HEK293 (cell line): ENCODE measurements at regions not wholly inside any gene's neighbourhood (a gene's known extent, or its start where the extent isn't known, plus 50 kb on each side); places are given as distances from the start of the nearest gene placed in this dataset.

Source experiments
- CTCF ChIA-PET: fragments of 350-600 bp; formaldehyde crosslinking; extraction: SDS; loops from one replicate; lab custom pipeline; 2021; ENCODE audit warnings: antibody characterized with exemption; lab: Yijun Ruan, JAX
- POLR2A ChIA-PET: fragments of 300-600 bp; formaldehyde crosslinking; extraction: SDS; loops from one replicate; lab custom pipeline; 2020; ENCODE audit warnings: antibody characterized with exemption, inconsistent platforms; lab: Yijun Ruan, JAX
- H3K27ac ChIP-seq: fragments of 200-500 bp; sonication (Bioruptor generic); 2 replicates; pipeline ENCODE4 v1.5.1; 2014; ENCODE audit warnings: low read depth, low read length, control low read depth, inconsistent platforms; ENCODE audit errors: extremely low read depth
- H3K36me3 ChIP-seq, 2 experiments: fragments of 200-500 bp in 1 of 2; sonication (Bioruptor generic) in 1 of 2; 1 replicate in 1 of 2; 2 replicates in 1 of 2; pipeline ENCODE4 v1.5.1; 2014 to 2017; ENCODE audit warnings: inconsistent platforms in 2 of 2, low read length in 2 of 2; ENCODE audit not compliant: control insufficient read depth in 2 of 2, insufficient read depth in 1 of 2
- H3K4me1 ChIP-seq: fragments of 200-500 bp; sonication (Bioruptor generic); 2 replicates; pipeline ENCODE4 v1.5.1; 2014; ENCODE audit warnings: mild to moderate bottlenecking, low read length, inconsistent platforms; ENCODE audit not compliant: control insufficient read depth, insufficient read depth
- H3K4me3 ChIP-seq: 2 replicates; pipeline ENCODE4 v1.5.1; 2011; ENCODE audit warnings: low read depth, mild to moderate bottlenecking, control low read depth, low read length, moderate library complexity
- H3K9me3 ChIP-seq: fragments of 200-500 bp; sonication (Bioruptor generic); 2 replicates; pipeline ENCODE4 v1.5.1; 2014; ENCODE audit warnings: low read depth, low read length, inconsistent platforms; ENCODE audit not compliant: control insufficient read depth, insufficient read depth
- GLI4 ChIP-seq: fragments of 450-650 bp; formaldehyde crosslinking; IDR thresholded peaks from 2 replicates; pipeline ENCODE4 v1.5.1; 2016; ENCODE audit warnings: missing biosample characterization, missing genetic modification characterization
- GLIS2 ChIP-seq: fragments of 450-650 bp; formaldehyde crosslinking; IDR thresholded peaks from 2 replicates; pipeline ENCODE4 v1.5.1; 2016; ENCODE audit warnings: missing biosample characterization, missing genetic modification characterization
- INSM2 ChIP-seq: fragments of 450-650 bp; formaldehyde crosslinking; IDR thresholded peaks from 2 replicates; pipeline ENCODE4 v1.5.1; 2016; ENCODE audit warnings: missing biosample characterization, missing genetic modification characterization
- KLF1 ChIP-seq: fragments of 450-650 bp; formaldehyde crosslinking; IDR thresholded peaks from 2 replicates; pipeline ENCODE4 v1.5.1; 2016; ENCODE audit warnings: missing biosample characterization, missing genetic modification characterization
- PATZ1 ChIP-seq: fragments of 450-650 bp; formaldehyde crosslinking; IDR thresholded peaks from 2 replicates; pipeline ENCODE4 v1.5.1; 2016; ENCODE audit warnings: missing biosample characterization, missing genetic modification characterization
- ZBTB20 ChIP-seq: fragments of 450-650 bp; formaldehyde crosslinking; IDR thresholded peaks from 2 replicates; pipeline ENCODE4 v1.5.1; 2016; ENCODE audit warnings: missing biosample characterization, missing genetic modification characterization
- ZBTB21 ChIP-seq: fragments of 450-650 bp; formaldehyde crosslinking; IDR thresholded peaks from 2 replicates; pipeline ENCODE4 v1.5.1; 2017; ENCODE audit warnings: missing biosample characterization, missing genetic modification characterization
- ZFP37 ChIP-seq: fragments of 450-650 bp; formaldehyde crosslinking; IDR thresholded peaks from 2 replicates; pipeline ENCODE4 v1.5.1; 2016; ENCODE audit warnings: missing biosample characterization, missing genetic modification characterization
- ZNF132 ChIP-seq: fragments of 450-650 bp; formaldehyde crosslinking; IDR thresholded peaks from 2 replicates; pipeline ENCODE4 v1.5.1; 2017; ENCODE audit warnings: missing biosample characterization, missing genetic modification characterization, borderline replicate concordance
- ZNF133 ChIP-seq: fragments of 450-650 bp; formaldehyde crosslinking; IDR thresholded peaks from 2 replicates; pipeline ENCODE4 v1.5.1; 2016; ENCODE audit warnings: missing biosample characterization, missing genetic modification characterization
- ZNF157 ChIP-seq: fragments of 450-650 bp; formaldehyde crosslinking; IDR thresholded peaks from 2 replicates; pipeline ENCODE4 v1.5.1; 2016; ENCODE audit warnings: missing biosample characterization, missing genetic modification characterization
- ZNF223 ChIP-seq: fragments of 450-650 bp; formaldehyde crosslinking; IDR thresholded peaks from 2 replicates; pipeline ENCODE4 v1.5.1; 2016; ENCODE audit warnings: missing biosample characterization, missing genetic modification characterization
- ZNF362 ChIP-seq: fragments of 450-650 bp; formaldehyde crosslinking; IDR thresholded peaks from 2 replicates; pipeline ENCODE4 v1.5.1; 2016; ENCODE audit warnings: missing biosample characterization, missing genetic modification characterization
- ZNF433 ChIP-seq: fragments of 450-650 bp; formaldehyde crosslinking; IDR thresholded peaks from 2 replicates; pipeline ENCODE4 v1.5.1; 2016; ENCODE audit warnings: missing biosample characterization, missing genetic modification characterization, low read depth
- ZNF623 ChIP-seq: fragments of 450-650 bp; formaldehyde crosslinking; IDR thresholded peaks from 2 replicates; pipeline ENCODE4 v1.5.1; 2016; ENCODE audit warnings: missing biosample characterization, missing genetic modification characterization
- ZNF677 ChIP-seq: fragments of 450-650 bp; IDR thresholded peaks from 2 replicates; pipeline ENCODE4 v1.5.0; 2018; ENCODE audit warnings: missing biosample characterization, mild to moderate bottlenecking, missing genetic modification characterization, moderate library complexity
- ZSCAN16 ChIP-seq: fragments of 450-650 bp; formaldehyde crosslinking; IDR thresholded peaks from 2 replicates; pipeline ENCODE4 v1.5.1; 2016; ENCODE audit warnings: missing biosample characterization, missing genetic modification characterization
- TF ChIP-seq, protein P1 (sequence below): fragments of 450-650 bp; formaldehyde crosslinking; IDR thresholded peaks from 2 replicates; pipeline ENCODE4 v1.5.1; 2017; ENCODE audit warnings: missing biosample characterization, mild to moderate bottlenecking, missing genetic modification characterization, moderate library complexity
- TF ChIP-seq, protein P2 (sequence below): fragments of 450-650 bp; formaldehyde crosslinking; IDR thresholded peaks from 2 replicates; pipeline ENCODE4 v1.5.1; 2016; ENCODE audit warnings: missing biosample characterization, missing genetic modification characterization

DNA sequence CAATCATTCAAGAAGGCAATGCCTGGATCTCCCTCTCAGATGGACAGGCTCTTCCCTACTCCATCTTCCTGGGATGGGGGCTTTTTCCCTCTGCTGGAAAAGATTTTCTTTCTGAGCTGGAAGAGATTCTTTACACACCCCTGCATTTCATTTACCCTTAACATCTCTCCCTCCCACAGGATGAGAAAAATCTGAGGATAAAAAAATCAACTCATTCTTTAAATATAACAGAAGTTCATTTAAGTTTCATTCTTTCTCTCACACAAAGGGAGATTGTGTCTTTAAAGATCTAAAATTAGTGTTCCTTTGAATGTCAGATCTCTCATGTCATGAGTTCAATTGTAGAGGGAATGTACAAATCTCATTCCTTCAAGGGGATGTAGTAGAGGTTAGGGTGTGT is 109.0 kb downstream of the ZNF518B start:
- Histone ChIP-seq H3K4me3 (no peak overlapping the region), H3K4me1 (no peaks in the 10 kb centered on the region)
- TF ChIP-seq ZBTB20 (tag by site-specific recombination) (no peak), ZNF623 (tag by site-specific recombination) (no peak), PATZ1 (tag by site-specific recombination) (no peak), ZNF133 (tag by site-specific recombination) (no peak), KLF1 (tag by site-specific recombination) (no peak), GLIS2 (tag by site-specific recombination) (no peak), ZNF132 (no peak), ZNF223 (tag by site-specific recombination) (no peak), ZNF362 (tag by site-specific recombination) (no peak), ZNF157 (tag by site-specific recombination) (no peak), ZNF433 (tag by site-specific recombination) (no peak), INSM2 (tag by site-specific recombination) (no peak)
- TF ChIP-seq, protein P1, sequence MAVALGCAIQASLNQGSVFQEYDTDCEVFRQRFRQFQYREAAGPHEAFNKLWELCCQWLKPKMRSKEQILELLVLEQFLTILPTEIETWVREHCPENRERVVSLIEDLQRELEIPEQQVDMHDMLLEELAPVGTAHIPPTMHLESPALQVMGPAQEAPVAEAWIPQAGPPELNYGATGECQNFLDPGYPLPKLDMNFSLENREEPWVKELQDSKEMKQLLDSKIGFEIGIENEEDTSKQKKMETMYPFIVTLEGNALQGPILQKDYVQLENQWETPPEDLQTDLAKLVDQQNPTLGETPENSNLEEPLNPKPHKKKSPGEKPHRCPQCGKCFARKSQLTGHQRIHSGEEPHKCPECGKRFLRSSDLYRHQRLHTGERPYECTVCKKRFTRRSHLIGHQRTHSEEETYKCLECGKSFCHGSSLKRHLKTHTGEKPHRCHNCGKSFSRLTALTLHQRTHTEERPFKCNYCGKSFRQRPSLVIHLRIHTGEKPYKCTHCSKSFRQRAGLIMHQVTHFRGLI (tag by site-specific recombination), result no peak
- TF ChIP-seq, protein P2, sequence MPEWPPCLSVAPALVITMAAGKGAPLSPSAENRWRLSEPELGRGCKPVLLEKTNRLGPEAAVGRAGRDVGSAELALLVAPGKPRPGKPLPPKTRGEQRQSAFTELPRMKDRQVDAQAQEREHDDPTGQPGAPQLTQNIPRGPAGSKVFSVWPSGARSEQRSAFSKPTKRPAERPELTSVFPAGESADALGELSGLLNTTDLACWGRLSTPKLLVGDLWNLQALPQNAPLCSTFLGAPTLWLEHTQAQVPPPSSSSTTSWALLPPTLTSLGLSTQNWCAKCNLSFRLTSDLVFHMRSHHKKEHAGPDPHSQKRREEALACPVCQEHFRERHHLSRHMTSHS, result no peak
- TF ChIP-seq, all 188 proteins: peak for 0
- H3K36me3 ChIP-seq, result no peaks in the 10 kb centered on the region
- H3K9me3 ChIP-seq, result no peaks in the 10 kb centered on the region
- CTCF ChIA-PET, result no interaction called here
- H3K27ac ChIP-seq, result no peak overlapping the region
- POLR2A ChIA-PET, result no interaction called here

DNA sequence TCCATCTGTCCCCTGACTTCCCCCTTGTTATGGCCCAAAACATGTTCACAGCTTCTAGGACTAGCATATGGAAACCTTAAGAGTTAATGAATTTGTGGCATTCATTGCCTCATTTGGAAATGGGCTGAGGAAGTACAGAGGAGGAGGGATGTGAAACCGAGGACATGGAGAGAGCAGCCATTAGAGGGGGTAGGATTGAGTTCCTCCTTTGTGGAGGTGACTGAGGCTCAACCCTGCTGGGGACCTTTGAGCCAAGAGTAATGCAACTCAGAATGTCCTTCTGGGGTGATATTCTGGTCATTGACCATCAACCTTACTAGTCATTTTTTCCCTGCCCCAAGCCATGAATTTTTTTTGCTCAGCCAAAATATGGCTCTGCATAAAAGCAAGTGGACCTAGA is 109.4 kb downstream of the ZNF518B start:
- no peak overlapping the region for H3K4me3 ChIP-seq
- no peaks in the 10 kb centered on the region for H3K36me3 ChIP-seq
- ChIA-PET CTCF (no interaction called here), POLR2A (no interaction called here)
- no peaks in the 10 kb centered on the region for H3K4me1 ChIP-seq
- H3K27ac ChIP-seq, result no peak overlapping the region
- TF ChIP-seq ZNF677 (tag by site-specific recombination) (no peak), ZBTB21 (tag by site-specific recombination) (no peak), ZFP37 (tag by site-specific recombination) (no peak), ZSCAN16 (no peak), GLI4 (tag by site-specific recombination) (no peak)
- no peaks in the 10 kb centered on the region for H3K9me3 ChIP-seq
